GM18508 (cell line): ENCODE measurements at regions not wholly inside any gene's neighbourhood (a gene's known extent, or its start where the extent isn't known, plus 50 kb on each side); places are given as distances from the start of the nearest gene placed in this dataset.

Source experiments
- ATAC-seq: cut with Tn5 transposase; IDR thresholded peaks from one replicate; pipeline ENCODE4 v1.9.1; 2021; ENCODE audit warnings: moderate number of reproducible peaks; ENCODE audit not compliant: insufficient read depth, unreplicated experiment

GRCh38 chr15:61308437-61308836 is 79.3 kb upstream of the RORA start:
- ATAC-seq = no peak

- no peak for ATAC-seq
These were observed 78.4 kb upstream of the RORA start for GRCh38 chr15:61307474-61307873.

GRCh38 chr15:61301701-61302100 is 72.6 kb upstream of the RORA start:
- no peak for ATAC-seq

- no peak for ATAC-seq
These were observed 70.1 kb upstream of the RORA start for GRCh38 chr15:61299075-61299763.

GRCh38 chr15:61295239-61295638 is 66.1 kb upstream of the RORA start:
- no peak for ATAC-seq

- no peak for ATAC-seq
These were observed 53.6 kb upstream of the RORA start for GRCh38 chr15:61282661-61283060.

- ATAC-seq = no peak
These were observed 52.2 kb upstream of the RORA start for GRCh38 chr15:61281328-61281727.
